Activated naive CD4-positive, alpha-beta T cell treated with anti-CD3 and anti-CD28 coated beads, Interleukin-2, amount 50 U/mL, for 72 hours (primary cell): ENCODE measurements at regions not wholly inside any gene's neighbourhood (a gene's known extent, or its start where the extent isn't known, plus 50 kb on each side); places are given as distances from the start of the nearest gene placed in this dataset.

Source experiments
- ATAC-seq, 2 donors: fragments of 150-1000 bp; cut with Tn5 transposase; 2 replicates each; pipeline ENCODE4 v1.10.0; 2021; ENCODE audit warnings: mild to moderate bottlenecking in 2 of 2, moderate library complexity in 2 of 2
- DNase-seq, 2 donors: peaks; one replicate each; pipeline ENCODE4 v3.0.0; 2021 to 2022; ENCODE audit warnings: low spot score in 2 of 2
- H3K27ac Mint-ChIP-seq, 2 donors: one replicate each; pipeline ENCODE4 v1.8.0; 2022; ENCODE audit warnings: mild to moderate bottlenecking in 2 of 2, mixed read lengths in 2 of 2
- H3K36me3 Mint-ChIP-seq, 2 donors: one replicate each; pipeline ENCODE4 v1.8.0; 2022; ENCODE audit warnings: mixed read lengths in 2 of 2
- H3K9me3 Mint-ChIP-seq, 2 donors: one replicate each; pipeline ENCODE4 v1.8.0; 2022; ENCODE audit warnings: mixed read lengths in 2 of 2

GRCh38 chr2:66749566-66749965, 314.6 kb downstream of the MEIS1 start:
- Mint-ChIP-seq H3K9me3 (peaks cover 4 to 14% of the 10 kb centered on the region in 2 donors), H3K27ac (no peak overlapping the region), H3K36me3 (no peaks in the 10 kb centered on the region)
- DNase-seq (no peak), ATAC-seq (no peak)

GRCh38 chr2:66753257-66753656, 318.3 kb downstream of the MEIS1 start:
- Mint-ChIP-seq H3K27ac (no peak overlapping the region), H3K36me3 (no peaks in the 10 kb centered on the region), H3K9me3 (peaks cover 4 to 9% of the 10 kb centered on the region in 2 donors)
- ATAC-seq = no peak
- DNase-seq = no peak

GRCh38 chr2:66753660-66754059, 318.7 kb downstream of the MEIS1 start:
- no peak for DNase-seq
- no peak for ATAC-seq
- H3K27ac Mint-ChIP-seq = no peak overlapping the region
- no peaks in the 10 kb centered on the region for H3K36me3 Mint-ChIP-seq
- peaks cover 4 to 9% of the 10 kb centered on the region in 2 donors for H3K9me3 Mint-ChIP-seq

GRCh38 chr2:66755974-66756373, 321.0 kb downstream of the MEIS1 start:
- ATAC-seq = no peak
- H3K36me3 Mint-ChIP-seq = no peaks in the 10 kb centered on the region

GRCh38 chr2:66761826-66762225, 326.9 kb downstream of the MEIS1 start:
- H3K9me3 Mint-ChIP-seq = peaks cover 10 to 11% of the 10 kb centered on the region in 2 donors
- peaks cover 0 to 5% of the 10 kb centered on the region in 2 donors for H3K36me3 Mint-ChIP-seq
- ATAC-seq (no peak), DNase-seq (no peak)
- H3K27ac Mint-ChIP-seq = no peak overlapping the region

More at GRCh38 chr2:66755974-66756373, 321.0 kb downstream of the MEIS1 start:
- Mint-ChIP-seq H3K27ac (no peak overlapping the region), H3K9me3 (peaks cover 7 to 9% of the 10 kb centered on the region in 2 donors)
- DNase-seq = no peak

- DNase-seq = no peak
- Mint-ChIP-seq H3K36me3 (peaks cover 0 to 5% of the 10 kb centered on the region in 2 donors), H3K27ac (no peak overlapping the region), H3K9me3 (peaks cover 10 to 11% of the 10 kb centered on the region in 2 donors)
- no peak for ATAC-seq
Measured at GRCh38 chr2:66762761-66763160, 327.8 kb downstream of the MEIS1 start.

GRCh38 chr2:66766582-66766981, 331.7 kb downstream of the MEIS1 start:
- DNase-seq (no peak), ATAC-seq (no peak)
- peaks cover 0 to 5% of the 10 kb centered on the region in 2 donors for H3K36me3 Mint-ChIP-seq
- H3K27ac Mint-ChIP-seq = no peak overlapping the region
- peaks cover 10 to 13% of the 10 kb centered on the region in 2 donors for H3K9me3 Mint-ChIP-seq

GRCh38 chr2:66771359-66771976, 336.5 kb downstream of the MEIS1 start:
- ATAC-seq (no peak), DNase-seq (no peak)
- Mint-ChIP-seq H3K27ac (peak overlapping the region in 1 of 2 donors; percentile 15), H3K9me3 (peaks cover 0 to 19% of the 10 kb centered on the region in 2 donors), H3K36me3 (no peaks in the 10 kb centered on the region)

- DNase-seq (no peak), ATAC-seq (no peak)
- H3K27ac Mint-ChIP-seq = no peak overlapping the region
- H3K9me3 Mint-ChIP-seq = peaks cover 0 to 19% of the 10 kb centered on the region in 2 donors
- H3K36me3 Mint-ChIP-seq = no peaks in the 10 kb centered on the region
Measured at GRCh38 chr2:66772618-66773017, 337.7 kb downstream of the MEIS1 start.

GRCh38 chr2:66775730-66776422, 341.0 kb downstream of the MEIS1 start:
- ATAC-seq = no peak
- DNase-seq = no peak
- H3K9me3 Mint-ChIP-seq = peaks cover 5 to 19% of the 10 kb centered on the region in 2 donors
- no peak overlapping the region for H3K27ac Mint-ChIP-seq
- no peaks in the 10 kb centered on the region for H3K36me3 Mint-ChIP-seq

- Mint-ChIP-seq H3K27ac (no peak overlapping the region), H3K36me3 (no peaks in the 10 kb centered on the region), H3K9me3 (peaks cover 5 to 13% of the 10 kb centered on the region in 2 donors)
- ATAC-seq = no peak
- no peak for DNase-seq
Measured at GRCh38 chr2:66781804-66782203, 346.9 kb downstream of the MEIS1 start.

GRCh38 chr2:66782780-66783361, 347.9 kb downstream of the MEIS1 start:
- Mint-ChIP-seq H3K9me3 (peaks cover 5 to 13% of the 10 kb centered on the region in 2 donors), H3K36me3 (no peaks in the 10 kb centered on the region), H3K27ac (no peak overlapping the region)
- ATAC-seq = no peak
- DNase-seq = no peak

GRCh38 chr2:66789741-66790140, 354.8 kb downstream of the MEIS1 start:
- Mint-ChIP-seq H3K27ac (no peak overlapping the region), H3K36me3 (no peaks in the 10 kb centered on the region), H3K9me3 (peaks cover 0 to 3% of the 10 kb centered on the region in 2 donors)
- ATAC-seq = no peak
- DNase-seq = no peak

- ATAC-seq = no peak
Measured at GRCh38 chr2:66790651-66791181, 355.8 kb downstream of the MEIS1 start.

GRCh38 chr2:66794070-66794469, 359.1 kb downstream of the MEIS1 start:
- H3K27ac Mint-ChIP-seq = no peak overlapping the region
- ATAC-seq (no peak), DNase-seq (no peak)
- peaks cover 8% of the 10 kb centered on the region in 2 donors for H3K9me3 Mint-ChIP-seq
- H3K36me3 Mint-ChIP-seq = no peaks in the 10 kb centered on the region

More at GRCh38 chr2:66790651-66791181, 355.8 kb downstream of the MEIS1 start:
- DNase-seq = no peak
- no peak overlapping the region for H3K27ac Mint-ChIP-seq
- no peaks in the 10 kb centered on the region for H3K9me3 Mint-ChIP-seq
- H3K36me3 Mint-ChIP-seq = no peaks in the 10 kb centered on the region

- no peak for DNase-seq
- Mint-ChIP-seq H3K36me3 (no peaks in the 10 kb centered on the region), H3K9me3 (peaks cover 8% of the 10 kb centered on the region in 2 donors), H3K27ac (no peak overlapping the region)
- ATAC-seq = no peak
Measured at GRCh38 chr2:66794551-66794950, 359.6 kb downstream of the MEIS1 start.

GRCh38 chr2:66802877-66803276, 368.0 kb downstream of the MEIS1 start:
- no peak overlapping the region for H3K27ac Mint-ChIP-seq
- ATAC-seq (no peak), DNase-seq (no peak)
- H3K9me3 Mint-ChIP-seq = peaks cover 8 to 16% of the 10 kb centered on the region in 2 donors
- no peaks in the 10 kb centered on the region for H3K36me3 Mint-ChIP-seq
